ENCODE measurements at regions not wholly inside any gene's neighbourhood (a gene's known extent, or its start where the extent isn't known, plus 50 kb on each side); places are given as distances from the start of the nearest gene placed in this dataset.

GRCh38 chr12:42683266-42683665 is 93.7 kb upstream of the PRICKLE1 start:
- TF ChIP-seq CTCF (IDR thresholded peaks at IDR 0.05 in 2 of 3, conservative IDR thresholded peaks at IDR 0.05 in 1 of 3; ENCODE audit: borderline replicate concordance in 1 of 3, insufficient read depth in 1 of 3, low read depth in 2 of 3, low read length in 2 of 3) (no peak), RAD21 (IDR thresholded peaks at IDR 0.05; ENCODE audit: low read depth) (no peak), POLR2AphosphoS5 (IDR thresholded peaks at IDR 0.05; ENCODE audit: low read depth, low read length) (no peak), REST (IDR thresholded peaks at IDR 0.05; ENCODE audit: low read depth) (no peak), ZNF274 (IDR thresholded peaks at IDR 0.05; ENCODE audit: low read depth, low read length) (no peak), EZH2 (IDR thresholded peaks at IDR 0.05) (no peak)
